ENCODE measurements at regions not wholly inside any gene's neighbourhood (a gene's known extent, or its start where the extent isn't known, plus 50 kb on each side); places are given as distances from the start of the nearest gene placed in this dataset.

DNA sequence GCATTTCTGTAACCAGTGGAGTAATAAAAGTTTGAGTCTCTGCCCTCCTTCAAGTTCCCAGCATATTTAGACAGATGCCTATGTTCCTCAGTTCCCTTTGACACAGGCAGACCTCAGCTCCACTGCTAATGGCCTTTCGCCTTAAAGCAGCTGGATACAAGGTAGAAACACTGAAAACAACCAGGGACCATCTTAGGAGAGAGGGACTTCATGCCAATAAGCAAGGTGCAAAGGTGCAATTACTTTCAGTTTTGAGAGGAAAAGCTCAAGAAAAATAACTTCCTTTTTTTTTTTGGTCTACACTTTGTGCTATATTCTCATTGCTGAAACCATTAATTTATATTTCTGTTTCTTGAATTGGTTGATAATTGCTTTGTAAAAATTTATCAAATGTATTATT lies 781.9 kb upstream of the GALNTL6 start:
- Histone ChIP-seq H3K4me3 (no peak overlapping the region), H4K20me1 (replicated peaks; ENCODE audit: insufficient read depth) (no peaks in the 10 kb centered on the region), H3K36me3 (ENCODE audit: insufficient read depth) (no peaks in the 10 kb centered on the region), H2AFZ (0 out of 2 replicates have a peak overlapping the region, but pooled peaks have one; percentile 29), H3K4me1 (ENCODE audit: insufficient read depth) (peaks cover 23% of the 10 kb centered on the region), H3K9me2 (ENCODE audit: insufficient read depth) (no peaks in the 10 kb centered on the region), H3K4me2 (no peak overlapping the region), H3K27ac (ENCODE audit: low read depth) (no peak overlapping the region), H3K27me3 (ENCODE audit: insufficient read depth) (no peaks in the 10 kb centered on the region), H3K79me2 (replicated peaks; ENCODE audit: insufficient read depth) (no peaks in the 10 kb centered on the region), H3F3A (replicated peaks; ENCODE audit: low read depth) (no peaks in the 10 kb centered on the region)
- no peak overlapping the region for H3K4me3 Mint-ChIP-seq
- H3K9me3 Mint-ChIP-seq, result peaks cover 17% of the 10 kb centered on the region
- no peaks in the 10 kb centered on the region for H3K27me3 Mint-ChIP-seq (ENCODE audit: insufficient read depth, low read depth, poor library complexity)
- no peak overlapping the region for H3K27ac Mint-ChIP-seq
- DNase-seq (ENCODE audit: low spot score) (no peak), ATAC-seq (no peak)
- TF ChIP-seq NANOG (IDR thresholded peaks at IDR 0.05; ENCODE audit: borderline replicate concordance) (no peak), POLR2AphosphoS5 (IDR thresholded peaks at IDR 0.05; ENCODE audit: low read depth) (no peak), EZH2 (IDR thresholded peaks at IDR 0.05; ENCODE audit: low read depth, unreplicated experiment) (no peak), STAT1 (IDR thresholded peaks at IDR 0.05; ENCODE audit: unreplicated experiment) (no peak), EZH2phosphoT487 (IDR thresholded peaks at IDR 0.05; ENCODE audit: unreplicated experiment) (no peak)
- TF ChIP-seq, protein P1, sequence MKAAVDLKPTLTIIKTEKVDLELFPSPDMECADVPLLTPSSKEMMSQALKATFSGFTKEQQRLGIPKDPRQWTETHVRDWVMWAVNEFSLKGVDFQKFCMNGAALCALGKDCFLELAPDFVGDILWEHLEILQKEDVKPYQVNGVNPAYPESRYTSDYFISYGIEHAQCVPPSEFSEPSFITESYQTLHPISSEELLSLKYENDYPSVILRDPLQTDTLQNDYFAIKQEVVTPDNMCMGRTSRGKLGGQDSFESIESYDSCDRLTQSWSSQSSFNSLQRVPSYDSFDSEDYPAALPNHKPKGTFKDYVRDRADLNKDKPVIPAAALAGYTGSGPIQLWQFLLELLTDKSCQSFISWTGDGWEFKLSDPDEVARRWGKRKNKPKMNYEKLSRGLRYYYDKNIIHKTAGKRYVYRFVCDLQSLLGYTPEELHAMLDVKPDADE (IDR thresholded peaks at IDR 0.05), result no peak
- TF ChIP-seq, protein P2, sequence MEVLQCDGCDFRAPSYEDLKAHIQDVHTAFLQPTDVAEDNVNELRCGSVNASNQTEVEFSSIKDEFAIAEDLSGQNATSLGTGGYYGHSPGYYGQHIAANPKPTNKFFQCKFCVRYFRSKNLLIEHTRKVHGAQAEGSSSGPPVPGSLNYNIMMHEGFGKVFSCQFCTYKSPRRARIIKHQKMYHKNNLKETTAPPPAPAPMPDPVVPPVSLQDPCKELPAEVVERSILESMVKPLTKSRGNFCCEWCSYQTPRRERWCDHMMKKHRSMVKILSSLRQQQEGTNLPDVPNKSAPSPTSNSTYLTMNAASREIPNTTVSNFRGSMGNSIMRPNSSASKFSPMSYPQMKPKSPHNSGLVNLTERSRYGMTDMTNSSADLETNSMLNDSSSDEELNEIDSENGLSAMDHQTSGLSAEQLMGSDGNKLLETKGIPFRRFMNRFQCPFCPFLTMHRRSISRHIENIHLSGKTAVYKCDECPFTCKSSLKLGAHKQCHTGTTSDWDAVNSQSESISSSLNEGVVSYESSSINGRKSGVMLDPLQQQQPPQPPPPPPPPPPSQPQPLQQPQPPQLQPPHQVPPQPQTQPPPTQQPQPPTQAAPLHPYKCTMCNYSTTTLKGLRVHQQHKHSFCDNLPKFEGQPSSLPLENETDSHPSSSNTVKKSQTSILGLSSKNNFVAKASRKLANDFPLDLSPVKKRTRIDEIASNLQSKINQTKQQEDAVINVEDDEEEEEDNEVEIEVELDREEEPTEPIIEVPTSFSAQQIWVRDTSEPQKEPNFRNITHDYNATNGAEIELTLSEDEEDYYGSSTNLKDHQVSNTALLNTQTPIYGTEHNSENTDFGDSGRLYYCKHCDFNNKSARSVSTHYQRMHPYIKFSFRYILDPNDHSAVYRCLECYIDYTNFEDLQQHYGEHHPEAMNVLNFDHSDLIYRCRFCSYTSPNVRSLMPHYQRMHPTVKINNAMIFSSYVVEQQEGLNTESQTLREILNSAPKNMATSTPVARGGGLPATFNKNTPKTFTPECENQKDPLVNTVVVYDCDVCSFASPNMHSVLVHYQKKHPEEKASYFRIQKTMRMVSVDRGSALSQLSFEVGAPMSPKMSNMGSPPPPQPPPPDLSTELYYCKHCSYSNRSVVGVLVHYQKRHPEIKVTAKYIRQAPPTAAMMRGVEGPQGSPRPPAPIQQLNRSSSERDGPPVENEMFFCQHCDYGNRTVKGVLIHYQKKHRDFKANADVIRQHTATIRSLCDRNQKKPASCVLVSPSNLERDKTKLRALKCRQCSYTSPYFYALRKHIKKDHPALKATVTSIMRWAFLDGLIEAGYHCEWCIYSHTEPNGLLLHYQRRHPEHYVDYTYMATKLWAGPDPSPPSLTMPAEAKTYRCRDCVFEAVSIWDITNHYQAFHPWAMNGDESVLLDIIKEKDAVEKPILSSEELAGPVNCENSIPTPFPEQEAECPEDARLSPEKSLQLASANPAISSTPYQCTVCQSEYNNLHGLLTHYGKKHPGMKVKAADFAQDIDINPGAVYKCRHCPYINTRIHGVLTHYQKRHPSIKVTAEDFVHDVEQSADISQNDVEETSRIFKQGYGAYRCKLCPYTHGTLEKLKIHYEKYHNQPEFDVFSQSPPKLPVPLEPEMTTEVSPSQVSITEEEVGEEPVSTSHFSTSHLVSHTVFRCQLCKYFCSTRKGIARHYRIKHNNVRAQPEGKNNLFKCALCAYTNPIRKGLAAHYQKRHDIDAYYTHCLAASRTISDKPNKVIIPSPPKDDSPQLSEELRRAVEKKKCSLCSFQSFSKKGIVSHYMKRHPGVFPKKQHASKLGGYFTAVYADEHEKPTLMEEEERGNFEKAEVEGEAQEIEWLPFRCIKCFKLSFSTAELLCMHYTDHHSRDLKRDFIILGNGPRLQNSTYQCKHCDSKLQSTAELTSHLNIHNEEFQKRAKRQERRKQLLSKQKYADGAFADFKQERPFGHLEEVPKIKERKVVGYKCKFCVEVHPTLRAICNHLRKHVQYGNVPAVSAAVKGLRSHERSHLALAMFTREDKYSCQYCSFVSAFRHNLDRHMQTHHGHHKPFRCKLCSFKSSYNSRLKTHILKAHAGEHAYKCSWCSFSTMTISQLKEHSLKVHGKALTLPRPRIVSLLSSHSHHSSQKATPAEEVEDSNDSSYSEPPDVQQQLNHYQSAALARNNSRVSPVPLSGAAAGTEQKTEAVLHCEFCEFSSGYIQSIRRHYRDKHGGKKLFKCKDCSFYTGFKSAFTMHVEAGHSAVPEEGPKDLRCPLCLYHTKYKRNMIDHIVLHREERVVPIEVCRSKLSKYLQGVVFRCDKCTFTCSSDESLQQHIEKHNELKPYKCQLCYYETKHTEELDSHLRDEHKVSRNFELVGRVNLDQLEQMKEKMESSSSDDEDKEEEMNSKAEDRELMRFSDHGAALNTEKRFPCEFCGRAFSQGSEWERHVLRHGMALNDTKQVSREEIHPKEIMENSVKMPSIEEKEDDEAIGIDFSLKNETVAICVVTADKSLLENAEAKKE (CRISPR knock-in tag; IDR thresholded peaks at IDR 0.05), result no peak
- H3K36me3 Mint-ChIP-seq (ENCODE audit: low read depth), result peaks cover 18% of the 10 kb centered on the region; the same call in 2 of the 3 replicates
- H3K4me1 Mint-ChIP-seq, result peaks cover 23% of the 10 kb centered on the region

Data from GM23338 (cell line).